H9 (cell line): ENCODE measurements at regions not wholly inside any gene's neighbourhood (a gene's known extent, or its start where the extent isn't known, plus 50 kb on each side); places are given as distances from the start of the nearest gene placed in this dataset.

Experiments
- DNase-seq: peaks from one replicate; pipeline ENCODE4 v3.0.0-alpha.2; 2017
- H2AFZ ChIP-seq: one replicate; pipeline ENCODE4 v1.6.1; 2013; ENCODE audit warnings: mild to moderate bottlenecking, low read length, control low read depth, moderate library complexity
- H2AK5ac ChIP-seq: 2 replicates; pipeline ENCODE4 v1.6.1; 2013; ENCODE audit warnings: low read length, control low read depth, mixed read lengths; ENCODE audit not compliant: insufficient read length
- H2BK120ac ChIP-seq: one replicate; pipeline ENCODE4 v1.6.1; 2013; ENCODE audit warnings: low read depth, mild to moderate bottlenecking, low read length, control low read depth, inconsistent platforms; ENCODE audit not compliant: poor library complexity, severe bottlenecking
- H2BK12ac ChIP-seq: 2 replicates; pipeline ENCODE4 v1.6.1; 2013; ENCODE audit warnings: low read length, control low read depth, mixed read lengths, low read depth; ENCODE audit not compliant: insufficient read length
- H2BK15ac ChIP-seq: 2 replicates; pipeline ENCODE4 v1.6.1; 2013; ENCODE audit warnings: low read depth, low read length, control low read depth
- H2BK20ac ChIP-seq: one replicate; pipeline ENCODE4 v1.6.1; 2013; ENCODE audit warnings: low read depth, mild to moderate bottlenecking, low read length, control low read depth, inconsistent platforms; ENCODE audit not compliant: poor library complexity, severe bottlenecking
- H2BK5ac ChIP-seq: 2 replicates; pipeline ENCODE4 v1.6.1; 2013; ENCODE audit warnings: low read length, control low read depth, mixed read lengths; ENCODE audit not compliant: insufficient read length
- H3K14ac ChIP-seq: 2 replicates; pipeline ENCODE4 v1.6.1; 2013; ENCODE audit warnings: low read length, control low read depth; ENCODE audit not compliant: insufficient read depth
- H3K18ac ChIP-seq: 2 replicates; pipeline ENCODE4 v1.6.1; 2013; ENCODE audit warnings: low read depth, mild to moderate bottlenecking, mixed read lengths, low read length, control low read depth; ENCODE audit not compliant: insufficient read length
- H3K23ac ChIP-seq: 2 replicates; pipeline ENCODE4 v1.6.1; 2013; ENCODE audit warnings: low read length, control low read depth, mixed read lengths, low read depth; ENCODE audit not compliant: insufficient read length
- H3K23me2 ChIP-seq: 2 replicates; pipeline ENCODE4 v1.6.1; 2013; ENCODE audit warnings: low read depth, mild to moderate bottlenecking, mixed read lengths, low read length, control low read depth; ENCODE audit not compliant: insufficient read length, poor library complexity, severe bottlenecking
- H3K27ac ChIP-seq: 2 replicates; pipeline ENCODE4 v1.5.1; 2013; ENCODE audit warnings: low read length, control low read depth, mixed read lengths, low read depth; ENCODE audit not compliant: insufficient read length
- H3K27me3 ChIP-seq: 2 replicates; pipeline ENCODE4 v1.6.1; 2013; ENCODE audit warnings: low read length, control low read depth, inconsistent platforms; ENCODE audit not compliant: insufficient read depth
- H3K4ac ChIP-seq: 2 replicates; pipeline ENCODE4 v1.6.1; 2013; ENCODE audit warnings: low read depth, mild to moderate bottlenecking, control low read depth, inconsistent platforms, low read length, moderate library complexity
- H3K4me1 ChIP-seq: 2 replicates; pipeline ENCODE4 v1.6.1; 2013; ENCODE audit warnings: low read length, control low read depth, inconsistent platforms; ENCODE audit not compliant: insufficient read depth
- H3K4me2 ChIP-seq: 2 replicates; pipeline ENCODE4 v1.6.1; 2013; ENCODE audit warnings: low read length, control low read depth, mixed read lengths; ENCODE audit not compliant: insufficient read length, insufficient read depth
- H3K56ac ChIP-seq: 2 replicates; pipeline ENCODE4 v1.6.1; 2013; ENCODE audit warnings: low read depth, mild to moderate bottlenecking, mixed read lengths, low read length, control low read depth; ENCODE audit not compliant: insufficient read length
- H3K79me1 ChIP-seq: 2 replicates; pipeline ENCODE4 v1.6.1; 2013; ENCODE audit warnings: low read depth, mild to moderate bottlenecking, moderate library complexity, low read length, control low read depth, inconsistent platforms; ENCODE audit not compliant: insufficient read depth, poor library complexity, severe bottlenecking
- H3K79me2 ChIP-seq: 2 replicates; pipeline ENCODE4 v1.6.1; 2013; ENCODE audit warnings: low read length, control low read depth, inconsistent platforms; ENCODE audit not compliant: insufficient read depth
- H3K9ac ChIP-seq: 2 replicates; pipeline ENCODE4 v1.6.1; 2013; ENCODE audit warnings: low read length, control low read depth, mixed read lengths; ENCODE audit not compliant: insufficient read length; ENCODE audit errors: extremely low read depth
- H3K9me3 ChIP-seq: one replicate; pipeline ENCODE4 v1.6.1; 2013; ENCODE audit warnings: low read depth, low read length, inconsistent platforms; ENCODE audit not compliant: control insufficient read depth
- H3T11ph ChIP-seq: one replicate; pipeline ENCODE4 v1.6.1; 2013; ENCODE audit warnings: mild to moderate bottlenecking, low read length, control low read depth, inconsistent platforms
- H4K20me1 ChIP-seq: one replicate; pipeline ENCODE4 v1.6.1; 2013; ENCODE audit not compliant: control insufficient read depth, insufficient read length, insufficient read depth
- H4K5ac ChIP-seq: 2 replicates; pipeline ENCODE4 v1.6.1; 2013; ENCODE audit warnings: low read depth, mild to moderate bottlenecking, mixed read lengths, low read length, control low read depth; ENCODE audit not compliant: insufficient read length
- H4K8ac ChIP-seq: replicated peaks from 2 replicates; pipeline ENCODE4 v1.6.1; 2013; ENCODE audit warnings: low read length, control low read depth, mixed read lengths, low read depth; ENCODE audit not compliant: insufficient read length
- H4K91ac ChIP-seq: 2 replicates; pipeline ENCODE4 v1.6.1; 2013; ENCODE audit warnings: low read depth, mild to moderate bottlenecking, moderate library complexity, mixed read lengths, low read length, control low read depth; ENCODE audit not compliant: insufficient read length
- H3K27ac Mint-ChIP-seq, 3 experiments: 2 replicates in 2 of 3; 3 replicates in 1 of 3; pipeline ENCODE4 v1.8.0; 2020 to 2021; ENCODE audit warnings: mixed read lengths in 3 of 3, mild to moderate bottlenecking in 1 of 3, moderate library complexity in 1 of 3
- H3K27me3 Mint-ChIP-seq: 2 replicates; pipeline ENCODE4 v1.8.0; 2021; ENCODE audit warnings: low read depth, mild to moderate bottlenecking, moderate library complexity, mixed read lengths
- H3K36me3 Mint-ChIP-seq, 3 experiments: 2 replicates in 2 of 3; 3 replicates in 1 of 3; pipeline ENCODE4 v1.8.0; 2020 to 2021; ENCODE audit warnings: low read depth in 3 of 3, mixed read lengths in 3 of 3; ENCODE audit not compliant: insufficient read depth in 1 of 3
- H3K4me1 Mint-ChIP-seq, 2 experiments: 2 replicates each; pipeline ENCODE4 v1.8.0; 2020; ENCODE audit warnings: mixed read lengths in 2 of 2
- H3K4me3 Mint-ChIP-seq, 2 experiments: 2 replicates in 1 of 2; 3 replicates in 1 of 2; pipeline ENCODE4 v1.8.0; 2020 to 2021; ENCODE audit warnings: mild to moderate bottlenecking in 2 of 2, mixed read lengths in 2 of 2, moderate library complexity in 1 of 2
- H3K9me3 Mint-ChIP-seq, 2 experiments: 2 replicates in 1 of 2; 3 replicates in 1 of 2; pipeline ENCODE4 v1.8.0; 2020; ENCODE audit warnings: mild to moderate bottlenecking in 2 of 2, mixed read lengths in 2 of 2, moderate library complexity in 1 of 2
- WGBS: extraction: QIAGEN DNeasy Blood & Tissue Kit; methylation state at CpG from one replicate; pipeline ENCODE4 v1.1.7; 2013; ENCODE audit warnings: missing lambda C conversion rate, low lambda C conversion rate, mixed read lengths; ENCODE audit not compliant: insufficient read length; ENCODE audit errors: extremely low coverage; 5-methylcytosine and 5-hydroxymethylcytosine counted together
- TF ChIP-seq, protein P1 (sequence below): fragments of 200-600 bp; sonication (generic); conservative IDR thresholded peaks from 3 replicates; pipeline ENCODE4 v1.8.0; 2021; ENCODE audit warnings: antibody characterized with exemption, mild to moderate bottlenecking

DNA sequence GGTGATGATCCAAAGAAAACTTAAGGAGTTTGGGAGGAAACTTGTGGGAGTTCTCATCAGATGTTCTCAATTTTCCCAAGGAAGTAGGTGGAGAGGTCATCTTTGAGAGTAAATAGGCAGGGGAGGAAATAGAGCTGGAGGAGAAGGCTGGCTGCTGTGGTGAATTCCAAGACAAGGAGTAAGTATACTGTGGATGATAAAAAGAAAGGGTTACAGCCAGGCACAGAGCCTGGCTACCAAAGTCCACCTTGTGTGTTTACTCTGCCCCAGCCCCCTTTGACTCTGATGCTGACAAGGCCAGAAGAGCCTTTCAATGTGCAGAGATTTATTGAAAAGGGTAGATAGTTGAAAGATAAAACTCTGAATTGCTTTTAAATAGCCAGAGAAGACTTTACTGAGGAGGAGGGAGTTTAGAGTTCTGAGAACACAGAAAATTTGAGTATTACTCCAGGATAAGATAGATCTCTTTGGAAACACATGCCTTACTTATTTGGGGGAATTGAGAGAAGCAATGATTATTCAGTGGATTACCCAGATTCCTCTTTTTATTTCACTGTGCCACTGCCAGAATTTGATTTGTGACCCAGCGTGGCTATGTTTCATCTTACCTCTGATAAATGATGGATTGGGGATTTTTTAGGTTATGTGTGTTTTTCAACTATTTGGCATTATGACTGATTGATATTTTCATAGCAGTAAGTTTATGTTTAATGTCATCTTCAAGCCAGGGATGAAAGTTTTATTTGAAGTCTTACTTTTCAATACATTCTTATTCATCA lies 182.6 kb upstream of the JAG1 start:
- Histone ChIP-seq H2BK12ac (no peak overlapping the region), H3K4me2 (no peak overlapping the region), H3K27ac (no peak overlapping the region), H2AFZ (no peak overlapping the region), H3K27me3 (no peaks in the 10 kb centered on the region), H4K5ac (no peak overlapping the region), H3K79me1 (no peaks in the 10 kb centered on the region), H2BK120ac (no peak overlapping the region), H3K14ac (no peak overlapping the region), H4K91ac (no peak overlapping the region), H3K4me1 (no peaks in the 10 kb centered on the region), H2AK5ac (no peak overlapping the region), H3K23ac (no peak overlapping the region), H2BK15ac (no peak overlapping the region), H4K20me1 (no peaks in the 10 kb centered on the region), H3K56ac (no peak overlapping the region), H3K9me3 (no peaks in the 10 kb centered on the region), H3K18ac (no peak overlapping the region), H3K79me2 (no peaks in the 10 kb centered on the region), H3K4ac (no peak overlapping the region), H3T11ph (no peak overlapping the region), H2BK5ac (no peak overlapping the region), H3K23me2 (no peaks in the 10 kb centered on the region), H4K8ac (no peak overlapping the region), H3K9ac (no peak overlapping the region), H2BK20ac (no peak overlapping the region)
- H3K4me1 Mint-ChIP-seq, result no peaks in the 10 kb centered on the region
- no peaks in the 10 kb centered on the region; a peak in 1 of 5 replicates for H3K9me3 Mint-ChIP-seq
- no peak for DNase-seq
- H3K4me3 Mint-ChIP-seq, result no peak overlapping the region
- H3K36me3 Mint-ChIP-seq, result no peaks in the 10 kb centered on the region
- TF ChIP-seq, protein P1, sequence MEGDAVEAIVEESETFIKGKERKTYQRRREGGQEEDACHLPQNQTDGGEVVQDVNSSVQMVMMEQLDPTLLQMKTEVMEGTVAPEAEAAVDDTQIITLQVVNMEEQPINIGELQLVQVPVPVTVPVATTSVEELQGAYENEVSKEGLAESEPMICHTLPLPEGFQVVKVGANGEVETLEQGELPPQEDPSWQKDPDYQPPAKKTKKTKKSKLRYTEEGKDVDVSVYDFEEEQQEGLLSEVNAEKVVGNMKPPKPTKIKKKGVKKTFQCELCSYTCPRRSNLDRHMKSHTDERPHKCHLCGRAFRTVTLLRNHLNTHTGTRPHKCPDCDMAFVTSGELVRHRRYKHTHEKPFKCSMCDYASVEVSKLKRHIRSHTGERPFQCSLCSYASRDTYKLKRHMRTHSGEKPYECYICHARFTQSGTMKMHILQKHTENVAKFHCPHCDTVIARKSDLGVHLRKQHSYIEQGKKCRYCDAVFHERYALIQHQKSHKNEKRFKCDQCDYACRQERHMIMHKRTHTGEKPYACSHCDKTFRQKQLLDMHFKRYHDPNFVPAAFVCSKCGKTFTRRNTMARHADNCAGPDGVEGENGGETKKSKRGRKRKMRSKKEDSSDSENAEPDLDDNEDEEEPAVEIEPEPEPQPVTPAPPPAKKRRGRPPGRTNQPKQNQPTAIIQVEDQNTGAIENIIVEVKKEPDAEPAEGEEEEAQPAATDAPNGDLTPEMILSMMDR, result no peak
- no peaks in the 10 kb centered on the region; the same call in 1 of the 2 replicates for H3K27me3 Mint-ChIP-seq
- WGBS, result no CpG with 5 or more reads among the region's 1 CpG
- H3K27ac Mint-ChIP-seq, result no peak overlapping the region
